Pancreas (tissue), 10 donors: ENCODE measurements at regions not wholly inside any gene's neighbourhood (a gene's known extent, or its start where the extent isn't known, plus 50 kb on each side); places are given as distances from the start of the nearest gene placed in this dataset.
A peak's percentile ranks its signal among the peaks of the same experiment; 100 is the strongest.
"Not testable (repeated sequence)": the region's sequence is repeated elsewhere in the genome, so short reads cannot be mapped to it uniquely, and the experiment has no call there.

Source experiments
- ATAC-seq, 4 donors: fragments of 200-7000 bp; cut with Tn5 transposase; one replicate each; pipeline versions ENCODE4 v1.8.0 to v1.9.1; 2020; ENCODE audit warnings: mild to moderate bottlenecking in 4 of 4, moderate library complexity in 4 of 4
- DNase-seq, 6 donors: peaks; one replicate each; pipeline ENCODE4 v3.0.0-alpha.2; 2020
- FAIRE-seq: peaks from 2 replicates; lab custom pipeline; 2012; peaks lifted over from hg19 to GRCh38; lab: Jason Lieb, UNC
- H3K27ac ChIP-seq, 4 donors: fragments of 200-600 bp; sonication (generic); 1 replicate in 3 of 4; 2 replicates in 1 of 4; pipeline versions ENCODE4 v1.5.0 to v1.8.0; 2020
- H3K27me3 ChIP-seq, 4 donors: fragments of 200-600 bp; one replicate each; pipeline ENCODE4 v1.8.0; 2021
- H3K36me3 ChIP-seq, 3 donors: fragments of 200-600 bp; sonication (generic) in 1 of 3; one replicate each; pipeline versions ENCODE4 v1.5.0 to v1.8.0; 2020 to 2021
- H3K4me1 ChIP-seq, 3 donors: fragments of 200-600 bp; one replicate each; pipeline ENCODE4 v1.8.0; 2021
- H3K4me3 ChIP-seq, 4 donors: fragments of 200-600 bp; sonication (generic) in 2 of 4; one replicate each; pipeline versions ENCODE4 v1.5.0 to v1.8.0; 2020 to 2021
- H3K9me3 ChIP-seq, 4 donors: fragments of 200-600 bp; one replicate each; pipeline ENCODE4 v1.8.0; 2021
- WGBS, 2 donors: extraction: QIAGEN DNeasy Blood & Tissue Kit; methylation state at CpG; one replicate each; pipeline ENCODE4 v1.1.7; 2013; 5-methylcytosine and 5-hydroxymethylcytosine counted together
- intact Hi-C, 3 donors: fragments of 100-400 bp; cut with DNase I; formaldehyde crosslinking; loops; one replicate each; pipeline versions ENCODE4 v1.11.1 to v1.14.2; 2022
- TF ChIP-seq, protein P1 (sequence below), 4 donors: fragments of 200-600 bp; sonication (generic) in 3 of 4; IDR thresholded peaks; one replicate each; pipeline versions ENCODE4 v1.5.0 to v1.8.0; 2021; ENCODE audit warnings: antibody characterized with exemption in 4 of 4
- donor health status: healthy with polysubstance abuse.
- donor health status: DM: no; HTN: no; CAD: no; lungs with moderate emphysema.
- donor health status: DM: no; HTN: no; CAD: no.
- donor health status: control.
- donor health status: control.
- donor health status: Bipolar disorder and iron deficiency.
- donor health status: DM: yes; HTN: yes; CAD: no.
- donor health status: DM: no; HTN: no; CAD: no.
- donor health status: DM: no; HTN: no; CAD: no.
- donor health status: DM: yes; HTN: yes; CAD: no.

DNA sequence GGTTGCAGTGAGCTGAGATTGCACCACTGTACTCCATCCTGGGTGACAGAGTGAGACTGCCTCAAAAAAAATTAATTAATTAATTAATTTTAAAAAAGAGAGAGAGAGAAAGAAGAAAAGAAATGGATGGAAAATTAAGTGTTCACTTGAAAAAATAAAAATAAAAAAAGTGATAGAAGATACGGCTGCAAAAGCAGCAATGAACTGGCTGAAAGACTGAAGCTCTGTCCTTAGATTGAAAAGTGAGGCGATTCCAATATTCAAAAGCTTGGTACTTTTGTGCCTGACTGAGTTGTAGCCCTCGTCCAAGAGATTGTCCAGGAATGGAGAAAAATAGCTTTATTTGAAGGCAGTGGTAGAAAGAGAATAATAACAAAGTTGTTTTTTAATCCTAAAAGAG, 154.6 kb downstream of the ADSS2 start:
- ATAC-seq (no peak), DNase-seq (no peak), FAIRE-seq (no peak)
- H3K27ac ChIP-seq = no peak overlapping the region
- H3K9me3 ChIP-seq = no peaks in the 10 kb centered on the region
- intact Hi-C loops = no loop called here
- TF ChIP-seq, protein P1, sequence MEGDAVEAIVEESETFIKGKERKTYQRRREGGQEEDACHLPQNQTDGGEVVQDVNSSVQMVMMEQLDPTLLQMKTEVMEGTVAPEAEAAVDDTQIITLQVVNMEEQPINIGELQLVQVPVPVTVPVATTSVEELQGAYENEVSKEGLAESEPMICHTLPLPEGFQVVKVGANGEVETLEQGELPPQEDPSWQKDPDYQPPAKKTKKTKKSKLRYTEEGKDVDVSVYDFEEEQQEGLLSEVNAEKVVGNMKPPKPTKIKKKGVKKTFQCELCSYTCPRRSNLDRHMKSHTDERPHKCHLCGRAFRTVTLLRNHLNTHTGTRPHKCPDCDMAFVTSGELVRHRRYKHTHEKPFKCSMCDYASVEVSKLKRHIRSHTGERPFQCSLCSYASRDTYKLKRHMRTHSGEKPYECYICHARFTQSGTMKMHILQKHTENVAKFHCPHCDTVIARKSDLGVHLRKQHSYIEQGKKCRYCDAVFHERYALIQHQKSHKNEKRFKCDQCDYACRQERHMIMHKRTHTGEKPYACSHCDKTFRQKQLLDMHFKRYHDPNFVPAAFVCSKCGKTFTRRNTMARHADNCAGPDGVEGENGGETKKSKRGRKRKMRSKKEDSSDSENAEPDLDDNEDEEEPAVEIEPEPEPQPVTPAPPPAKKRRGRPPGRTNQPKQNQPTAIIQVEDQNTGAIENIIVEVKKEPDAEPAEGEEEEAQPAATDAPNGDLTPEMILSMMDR (IDR thresholded peaks at IDR 0.05) = no peak
- no peak overlapping the region for H3K4me3 ChIP-seq
- WGBS, 2 donors = 80 to 89% methylated on average over 3 of the region's 3 CpGs
- H3K27me3 ChIP-seq = no peaks in the 10 kb centered on the region
- no peaks in the 10 kb centered on the region for H3K36me3 ChIP-seq
- H3K4me1 ChIP-seq = peaks cover 0 to 6% (median 0%) of the 10 kb centered on the region in 3 donors

GRCh38 chr1:244297616-244298015, 154.1 kb downstream of the ADSS2 start:
- Histone ChIP-seq H3K4me1 (peaks cover 0 to 6% (median 0%) of the 10 kb centered on the region in 3 donors), H3K27ac (no peak overlapping the region), H3K36me3 (no peaks in the 10 kb centered on the region), H3K27me3 (no peaks in the 10 kb centered on the region), H3K4me3 (no peak overlapping the region), H3K9me3 (no peaks in the 10 kb centered on the region)
- 85 to 88% methylated on average over 7 of the region's 7 CpGs for WGBS, 2 donors
- intact Hi-C loops = no loop called here
- ATAC-seq (no peak), FAIRE-seq (no peak), DNase-seq (no peak)
- TF ChIP-seq, protein P1 (IDR thresholded peaks at IDR 0.05) = no peak

GRCh38 chr1:244300029-244300375, 151.7 kb downstream of the ADSS2 start:
- DNase-seq, intact Hi-C loops, H3K4me1 ChIP-seq, H3K27me3 ChIP-seq, H3K36me3 ChIP-seq, H3K9me3 ChIP-seq, FAIRE-seq, ATAC-seq: not testable (repeated sequence)
- Histone ChIP-seq H3K4me3 (peak overlapping the region in 2 of 4 donors; percentile 23 to 36), H3K27ac (peak overlapping the region in 2 of 4 donors; percentile 51 to 71)
- 89 to 95% methylated on average over 12 of the region's 12 CpGs for WGBS, 2 donors

- H3K9me3 ChIP-seq = no peaks in the 10 kb centered on the region
- TF ChIP-seq, protein P1 (IDR thresholded peaks at IDR 0.05) = no peak
- intact Hi-C loops = no loop called here
- no peaks in the 10 kb centered on the region for H3K27me3 ChIP-seq
- H3K4me1 ChIP-seq = peaks cover 0 to 6% (median 0%) of the 10 kb centered on the region in 3 donors
- H3K4me3 ChIP-seq = no peak overlapping the region
- H3K36me3 ChIP-seq = no peaks in the 10 kb centered on the region
- WGBS, 2 donors = 92 to 96% methylated on average over 5 of the region's 5 CpGs
- no peak for ATAC-seq
- no peak for FAIRE-seq
- no peak overlapping the region for H3K27ac ChIP-seq
- DNase-seq = no peak
Observed at GRCh38 chr1:244301595-244302130, 150.0 kb downstream of the ADSS2 start.

DNA sequence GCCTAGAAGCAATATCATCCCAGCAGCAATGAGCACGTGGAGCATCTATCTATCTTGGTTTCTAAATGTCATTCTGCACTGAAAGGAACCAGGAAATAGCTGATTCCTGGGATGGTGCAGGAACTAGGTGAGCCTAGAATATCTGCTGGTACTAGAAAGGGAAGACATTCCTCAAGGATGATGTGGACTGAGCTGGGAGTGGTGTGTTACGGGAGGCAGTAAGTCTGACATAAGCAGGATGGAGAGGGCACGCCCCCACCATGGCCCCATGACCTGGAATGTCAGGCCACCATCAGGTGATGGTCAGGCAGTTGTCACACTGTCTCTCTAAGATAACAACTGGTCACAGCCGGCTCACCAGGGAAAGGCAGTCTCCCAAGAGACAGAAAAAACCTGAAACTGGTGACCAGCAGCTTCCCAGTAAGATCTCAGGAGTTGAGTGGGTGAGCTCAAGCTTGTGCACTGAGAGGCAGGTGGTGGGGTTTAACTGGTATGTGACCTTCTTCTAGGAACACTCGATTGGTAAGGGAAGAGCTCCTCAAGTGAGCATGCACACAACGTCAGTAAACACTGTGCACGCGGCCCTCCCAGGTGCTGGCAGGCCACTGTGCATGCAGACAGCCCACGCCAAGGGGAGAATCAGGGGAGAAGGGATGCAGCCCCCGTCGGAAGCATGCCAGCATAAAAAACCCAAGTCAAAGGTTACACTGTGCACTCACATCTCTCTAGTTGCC, 148.7 kb downstream of the ADSS2 start:
- no peak for DNase-seq
- 58 to 64% methylated on average over 11 of the region's 11 CpGs for WGBS, 2 donors
- peaks cover 0 to 6% (median 0%) of the 10 kb centered on the region in 3 donors for H3K4me1 ChIP-seq
- no peak for FAIRE-seq
- no peaks in the 10 kb centered on the region for H3K27me3 ChIP-seq
- TF ChIP-seq, protein P1 (IDR thresholded peaks at IDR 0.05) = no peak
- peak in 3 of 4 donors; percentile 35 to 44 (median 40) for ATAC-seq
- H3K4me3 ChIP-seq = no peak overlapping the region
- H3K27ac ChIP-seq = no peak overlapping the region
- intact Hi-C loops = no loop called here
- no peaks in the 10 kb centered on the region for H3K9me3 ChIP-seq
- no peaks in the 10 kb centered on the region for H3K36me3 ChIP-seq
